NCI-H345 treated with DMSO at 0.1 percent for 48 hours (cell line): ENCODE measurements at regions not wholly inside any gene's neighbourhood (a gene's known extent, or its start where the extent isn't known, plus 50 kb on each side); places are given as distances from the start of the nearest gene placed in this dataset.
"Not testable (repeated sequence)": the region's sequence is repeated elsewhere in the genome, so short reads cannot be mapped to it uniquely, and the experiment has no call there.

Experiments
- DNase-seq: peaks from one replicate; lab custom pipeline; 2025; ENCODE audit not compliant: unreplicated experiment; lab: John Stamatoyannopoulos, UW

GRCh38 chr12:78269620-78270019 is 438.9 kb downstream of the NAV3 start:
- DNase-seq = no peak

- no peak for DNase-seq
These were observed 440.9 kb downstream of the NAV3 start for GRCh38 chr12:78271546-78271945.

GRCh38 chr12:78275886-78276285 is 445.2 kb downstream of the NAV3 start:
- no peak for DNase-seq

- DNase-seq = no peak
These were observed 448.1 kb downstream of the NAV3 start for GRCh38 chr12:78278706-78279190.

- DNase-seq = no peak
These were observed 448.9 kb downstream of the NAV3 start for GRCh38 chr12:78279567-78279966.

- not testable (repeated sequence) for DNase-seq
These were observed 450.4 kb downstream of the NAV3 start for GRCh38 chr12:78281102-78281501.

- no peak for DNase-seq
These were observed 453.7 kb downstream of the NAV3 start for GRCh38 chr12:78284417-78284816.

GRCh38 chr12:78290606-78291345 is 460.1 kb downstream of the NAV3 start:
- DNase-seq = no peak

- DNase-seq = no peak
These were observed 462.5 kb downstream of the NAV3 start for GRCh38 chr12:78293059-78293686.

- DNase-seq = not testable (repeated sequence)
These were observed 470.6 kb downstream of the NAV3 start for GRCh38 chr12:78301282-78301681.

GRCh38 chr12:78305808-78306207 is 475.1 kb downstream of the NAV3 start:
- DNase-seq = no peak

GRCh38 chr12:78306236-78306635 is 475.5 kb downstream of the NAV3 start:
- DNase-seq = no peak

GRCh38 chr12:78308701-78309100 is 478.0 kb downstream of the NAV3 start:
- no peak for DNase-seq

- peak; percentile 50 for DNase-seq
These were observed 484.3 kb downstream of the NAV3 start for GRCh38 chr12:78315028-78315427.

GRCh38 chr12:78316136-78316535 is 485.4 kb downstream of the NAV3 start:
- DNase-seq = no peak

GRCh38 chr12:78316631-78317468 is 486.2 kb downstream of the NAV3 start:
- no peak for DNase-seq

- DNase-seq = no peak
These were observed 491.0 kb downstream of the NAV3 start for GRCh38 chr12:78321696-78322095.

- no peak for DNase-seq
These were observed 492.5 kb downstream of the NAV3 start for GRCh38 chr12:78323226-78323625.

- DNase-seq = peak; percentile 58
These were observed 493.5 kb downstream of the NAV3 start for GRCh38 chr12:78324234-78324633.

- DNase-seq = no peak
These were observed 497.8 kb downstream of the NAV3 start for GRCh38 chr12:78328524-78328923.

GRCh38 chr12:78330131-78330530 is 499.4 kb downstream of the NAV3 start:
- DNase-seq = no peak

GRCh38 chr12:78331181-78331580 is 500.5 kb downstream of the NAV3 start:
- peak; percentile 43 for DNase-seq
